Erythroblast (primary cell): ENCODE measurements at regions not wholly inside any gene's neighbourhood (a gene's known extent, or its start where the extent isn't known, plus 50 kb on each side); places are given as distances from the start of the nearest gene placed in this dataset.

ENCODE experiments used
- GATA1 ChIP-seq: IDR thresholded peaks from 2 replicates; pipeline ENCODE4 v1.6.1; 2011; ENCODE audit warnings: low read depth, mild to moderate bottlenecking, control low read depth, low read length, moderate library complexity
- POLR2A ChIP-seq: IDR thresholded peaks from 2 replicates; pipeline ENCODE4 v1.6.1; 2011; ENCODE audit warnings: mild to moderate bottlenecking, low read length

- TF ChIP-seq POLR2A (no peak), GATA1 (no peak)
Measured at GRCh38 chr9:38157711-38158110, 88.7 kb upstream of the SHB start.
